CD8-positive, alpha-beta memory T cell (primary cell): ENCODE measurements at regions not wholly inside any gene's neighbourhood (a gene's known extent, or its start where the extent isn't known, plus 50 kb on each side); places are given as distances from the start of the nearest gene placed in this dataset.
"Not testable (repeated sequence)": the region's sequence is repeated elsewhere in the genome, so short reads cannot be mapped to it uniquely, and the experiment has no call there.

ENCODE experiments used
- CTCF ChIA-PET: fragments of 350-600 bp; sonication (Branson Sonifier 250); formaldehyde crosslinking; loops from one replicate; lab custom pipeline; 2021; ENCODE audit warnings: antibody characterized with exemption; lab: Charles Lee
- POLR2A ChIA-PET: fragments of 350-600 bp; sonication (Branson Sonifier 250); formaldehyde crosslinking; loops from one replicate; lab custom pipeline; 2021; ENCODE audit warnings: antibody characterized with exemption; lab: Charles Lee
- DNase-seq, 5 donors: peaks; one replicate each; pipeline versions ENCODE4 v3.0.0 to v3.0.0-alpha.2; 2020 to 2022; ENCODE audit warnings: mixed read lengths in 1 of 5
- H3K27ac ChIP-seq: one replicate; pipeline ENCODE4 v1.7.0; 2013; ENCODE audit warnings: low read depth, mild to moderate bottlenecking, low read length, moderate library complexity
- H3K27me3 ChIP-seq: 2 replicates; pipeline ENCODE4 v1.7.0; 2013; ENCODE audit warnings: low read length, mild to moderate bottlenecking; ENCODE audit not compliant: insufficient read depth, poor library complexity, severe bottlenecking
- H3K36me3 ChIP-seq: 2 replicates; pipeline ENCODE4 v1.7.0; 2013; ENCODE audit warnings: mild to moderate bottlenecking, low read length, moderate library complexity; ENCODE audit not compliant: insufficient read depth
- H3K4me1 ChIP-seq: 2 replicates; pipeline ENCODE4 v1.7.0; 2013; ENCODE audit warnings: mild to moderate bottlenecking, low read length, moderate library complexity; ENCODE audit not compliant: insufficient read depth
- H3K4me3 ChIP-seq: 2 replicates; pipeline ENCODE4 v1.7.0; 2013; ENCODE audit warnings: mild to moderate bottlenecking, low read length
- H3K9me3 ChIP-seq: 2 replicates; pipeline ENCODE4 v1.7.0; 2013; ENCODE audit warnings: mild to moderate bottlenecking, low read length
- H3K27ac Mint-ChIP-seq, 8 donors: one replicate each; pipeline ENCODE4 v1.8.0; 2020 to 2021; ENCODE audit warnings: mixed read lengths in 8 of 8, mild to moderate bottlenecking in 6 of 8, inconsistent platforms in 3 of 8, moderate library complexity in 3 of 8
- H3K27me3 Mint-ChIP-seq, 2 donors: one replicate each; pipeline ENCODE4 v1.8.0; 2020 to 2021; ENCODE audit warnings: mixed read lengths in 2 of 2, mild to moderate bottlenecking in 1 of 2, moderate library complexity in 1 of 2
- H3K36me3 Mint-ChIP-seq, 3 donors: one replicate each; pipeline ENCODE4 v1.8.0; 2020 to 2021; ENCODE audit warnings: mixed read lengths in 3 of 3, inconsistent platforms in 1 of 3, mild to moderate bottlenecking in 1 of 3
- H3K4me1 Mint-ChIP-seq, 3 donors: one replicate each; pipeline ENCODE4 v1.8.0; 2020 to 2021; ENCODE audit warnings: mixed read lengths in 3 of 3, inconsistent platforms in 1 of 3, mild to moderate bottlenecking in 1 of 3
- H3K4me3 Mint-ChIP-seq, 7 donors: one replicate each; pipeline ENCODE4 v1.8.0; 2020 to 2021; ENCODE audit warnings: mixed read lengths in 7 of 7, mild to moderate bottlenecking in 6 of 7, moderate library complexity in 4 of 7, inconsistent platforms in 2 of 7
- H3K9me3 Mint-ChIP-seq, 5 donors: one replicate each; pipeline ENCODE4 v1.8.0; 2020 to 2022; ENCODE audit warnings: mixed read lengths in 5 of 5, mild to moderate bottlenecking in 3 of 5, moderate library complexity in 2 of 5, inconsistent platforms in 1 of 5

DNA sequence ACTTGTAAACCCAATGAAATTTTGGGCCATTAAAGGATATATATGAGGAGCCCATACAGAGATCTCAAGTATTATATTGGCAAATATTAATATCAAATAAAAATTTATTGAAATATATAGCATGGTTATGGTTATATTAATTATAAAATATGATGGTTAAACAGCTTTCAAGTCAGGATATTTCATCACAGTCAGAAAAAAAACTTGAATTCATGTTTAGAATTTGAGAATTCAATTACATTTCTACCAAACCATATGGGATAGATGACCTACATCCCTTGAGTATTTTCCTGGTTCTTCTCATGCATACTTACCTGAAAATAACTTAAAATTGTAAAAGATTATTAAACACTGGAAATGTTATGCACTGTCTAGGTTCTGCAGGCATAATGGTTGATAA lies 956.1 kb upstream of the EDIL3 start:
- H3K27me3 Mint-ChIP-seq = peaks cover 0 to 1% of the 10 kb centered on the region in 2 donors

DNA sequence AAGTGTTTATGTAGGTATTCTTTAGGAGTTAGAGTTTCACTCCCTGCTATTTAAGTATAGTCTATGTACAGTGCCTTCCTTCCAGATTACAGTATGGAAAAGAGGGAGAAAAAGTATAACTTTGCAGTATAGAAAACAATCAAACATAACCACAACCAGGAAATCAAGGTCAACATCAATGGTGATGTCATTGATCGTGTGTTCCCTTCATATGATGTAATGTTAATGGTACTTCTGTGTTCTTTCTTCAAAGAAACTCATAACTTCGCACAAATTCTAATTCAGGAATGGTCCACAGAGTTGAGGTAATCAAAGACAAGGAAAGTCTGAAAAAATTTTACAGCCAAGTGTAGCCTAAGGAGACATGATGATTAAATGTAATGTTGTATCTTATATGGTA lies 961.1 kb upstream of the EDIL3 start:
- Mint-ChIP-seq H3K27ac (no peak overlapping the region), H3K4me3 (no peak overlapping the region), H3K9me3 (peaks cover 2 to 30% (median 5%) of the 10 kb centered on the region in 5 donors), H3K36me3 (no peaks in the 10 kb centered on the region), H3K4me1 (no peaks in the 10 kb centered on the region), H3K27me3 (peaks cover 0 to 1% of the 10 kb centered on the region in 2 donors)
- no peak overlapping the region for H3K4me3 ChIP-seq
- no peaks in the 10 kb centered on the region for H3K27me3 ChIP-seq
- ChIA-PET POLR2A (no interaction called here), CTCF (no interaction called here)
- no peaks in the 10 kb centered on the region for H3K36me3 ChIP-seq
- DNase-seq = no peak
- H3K27ac ChIP-seq = no peak overlapping the region
- H3K4me1 ChIP-seq = no peaks in the 10 kb centered on the region
- no peaks in the 10 kb centered on the region for H3K9me3 ChIP-seq

More for the DNA sequence above, 956.1 kb upstream of the EDIL3 start:
- Mint-ChIP-seq H3K27ac (no peak overlapping the region), H3K36me3 (no peaks in the 10 kb centered on the region), H3K9me3 (peaks cover 2 to 21% (median 5%) of the 10 kb centered on the region in 5 donors), H3K4me1 (no peaks in the 10 kb centered on the region), H3K4me3 (no peak overlapping the region)
- H3K27me3 ChIP-seq = no peaks in the 10 kb centered on the region
- H3K36me3 ChIP-seq = no peaks in the 10 kb centered on the region
- no peaks in the 10 kb centered on the region for H3K4me1 ChIP-seq
- no peak overlapping the region for H3K4me3 ChIP-seq
- DNase-seq = no peak
- no peak overlapping the region for H3K27ac ChIP-seq
- ChIA-PET POLR2A (no interaction called here), CTCF (no interaction called here)
- no peaks in the 10 kb centered on the region for H3K9me3 ChIP-seq

DNA sequence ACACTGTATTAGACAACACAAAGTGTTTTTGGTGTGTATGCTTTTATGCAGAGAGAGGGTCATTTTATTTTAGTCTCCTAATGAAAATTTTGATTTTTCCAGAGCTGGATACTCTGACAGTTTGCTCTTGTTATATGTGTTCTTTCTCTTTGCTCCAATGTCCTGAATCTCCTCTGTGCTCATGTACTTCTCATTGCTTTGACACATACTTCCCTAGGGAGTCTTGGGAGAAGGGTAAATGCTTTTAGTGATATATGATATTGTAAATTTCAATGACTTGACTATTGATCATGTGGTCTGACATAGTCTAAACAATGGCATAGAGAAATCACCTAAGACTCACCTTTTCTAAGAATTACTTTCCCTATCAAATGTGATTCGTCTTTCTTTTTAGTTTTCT lies 972.6 kb upstream of the EDIL3 start:
- Mint-ChIP-seq H3K27me3 (no peaks in the 10 kb centered on the region), H3K9me3 (peaks cover 0 to 19% (median 3%) of the 10 kb centered on the region in 5 donors), H3K36me3 (no peaks in the 10 kb centered on the region), H3K4me3 (no peak overlapping the region), H3K4me1 (no peaks in the 10 kb centered on the region), H3K27ac (peak overlapping the region in 1 of 8 donors; percentile 78)
- H3K27me3 ChIP-seq = no peaks in the 10 kb centered on the region
- H3K27ac ChIP-seq = no peak overlapping the region
- no peak overlapping the region for H3K4me3 ChIP-seq
- H3K4me1 ChIP-seq = no peaks in the 10 kb centered on the region
- H3K36me3 ChIP-seq = no peaks in the 10 kb centered on the region
- H3K9me3 ChIP-seq = no peaks in the 10 kb centered on the region
- ChIA-PET CTCF (no interaction called here), POLR2A (no interaction called here)
- DNase-seq = no peak

DNA sequence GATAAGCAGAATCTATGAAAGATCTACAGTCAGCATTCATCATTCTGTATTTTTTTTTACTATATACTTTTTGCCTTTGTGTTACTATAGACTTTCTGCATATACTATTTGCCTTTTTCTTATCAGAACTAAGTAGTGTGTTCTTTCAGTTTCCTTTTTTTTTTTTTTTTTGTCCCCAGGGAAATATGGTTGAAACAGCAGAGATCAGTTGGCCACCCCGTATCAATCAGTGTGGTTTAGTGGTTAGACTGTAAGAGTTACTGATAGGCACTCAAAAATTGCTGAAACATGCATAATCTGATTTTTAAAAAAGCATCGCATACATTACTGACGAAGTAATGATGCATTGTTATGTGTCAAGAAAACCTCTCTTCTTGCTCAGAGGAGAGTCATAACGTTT lies 990.8 kb upstream of the EDIL3 start:
- no peaks in the 10 kb centered on the region for H3K27me3 ChIP-seq
- Mint-ChIP-seq H3K4me3 (no peak overlapping the region), H3K36me3 (no peaks in the 10 kb centered on the region), H3K27ac (no peak overlapping the region), H3K9me3 (peaks cover 0 to 6% (median 5%) of the 10 kb centered on the region in 5 donors), H3K4me1 (no peaks in the 10 kb centered on the region), H3K27me3 (no peaks in the 10 kb centered on the region)
- H3K36me3 ChIP-seq = no peaks in the 10 kb centered on the region
- no peak overlapping the region for H3K27ac ChIP-seq
- H3K4me1 ChIP-seq = no peaks in the 10 kb centered on the region
- ChIA-PET POLR2A (no interaction called here), CTCF (no interaction called here)
- H3K4me3 ChIP-seq = no peak overlapping the region
- H3K9me3 ChIP-seq = no peaks in the 10 kb centered on the region
- DNase-seq = no peak

DNA sequence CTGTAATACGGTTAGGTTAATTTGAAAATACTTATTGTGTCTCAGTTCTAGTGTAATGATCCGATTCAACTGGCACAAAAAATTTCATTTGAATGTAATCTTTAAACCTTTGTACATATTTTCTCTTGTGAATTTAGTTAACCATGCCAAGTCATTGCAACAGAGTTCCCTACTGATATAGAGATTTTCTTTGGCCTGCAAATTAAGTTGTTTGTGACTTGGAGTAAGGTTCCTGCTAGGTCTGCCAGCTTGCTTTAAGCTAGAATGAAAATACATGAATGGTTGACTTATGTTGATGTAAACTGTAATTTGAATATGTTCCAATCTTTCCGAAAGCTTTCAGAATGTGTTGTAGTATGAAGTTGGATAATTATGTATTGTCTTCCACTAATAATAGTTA lies 1004.1 kb upstream of the EDIL3 start:
- Mint-ChIP-seq H3K27me3 (no peaks in the 10 kb centered on the region), H3K36me3 (no peaks in the 10 kb centered on the region), H3K27ac (no peak overlapping the region), H3K4me1 (no peaks in the 10 kb centered on the region), H3K9me3 (peaks cover 0 to 25% (median 0%) of the 10 kb centered on the region in 5 donors), H3K4me3 (no peak overlapping the region)
- no peaks in the 10 kb centered on the region for H3K27me3 ChIP-seq
- CTCF ChIA-PET = no interaction called here
- H3K27ac ChIP-seq = no peak overlapping the region
- no peak for DNase-seq
- no peaks in the 10 kb centered on the region for H3K36me3 ChIP-seq
- no peak overlapping the region for H3K4me3 ChIP-seq
- POLR2A ChIA-PET = no interaction called here
- no peaks in the 10 kb centered on the region for H3K4me1 ChIP-seq
- no peaks in the 10 kb centered on the region for H3K9me3 ChIP-seq

DNA sequence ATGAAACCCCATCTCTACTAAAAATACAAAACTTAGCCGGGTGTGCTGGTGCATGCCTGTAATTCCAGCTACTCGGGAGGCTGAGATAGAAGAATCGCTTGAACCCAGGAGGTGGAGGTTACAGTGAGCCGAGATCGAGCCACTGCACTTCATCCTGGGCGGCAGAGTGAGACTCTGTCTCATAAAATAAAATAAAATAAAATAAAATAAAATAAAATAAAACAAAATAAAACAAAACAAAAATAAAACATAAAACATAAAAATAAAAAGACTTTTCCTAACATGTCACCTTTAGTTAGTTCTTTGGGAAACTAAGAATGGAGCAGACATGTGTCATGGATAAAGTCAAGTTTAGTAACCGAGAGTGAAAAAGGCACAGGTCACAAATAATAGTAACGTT lies 1007.6 kb upstream of the EDIL3 start:
- H3K4me3 ChIP-seq, POLR2A ChIA-PET, H3K4me3 Mint-ChIP-seq, H3K27ac Mint-ChIP-seq, H3K27me3 ChIP-seq, H3K27me3 Mint-ChIP-seq, H3K4me1 Mint-ChIP-seq, H3K36me3 Mint-ChIP-seq, H3K27ac ChIP-seq, DNase-seq, H3K4me1 ChIP-seq, H3K9me3 ChIP-seq, H3K9me3 Mint-ChIP-seq, H3K36me3 ChIP-seq: not testable (repeated sequence)
- CTCF ChIA-PET = interaction anchor here (0.6 kb wide), 1 partner anchor 596 kb away, joined by 3 read pairs; no protein-coding TSS in a partner anchor

DNA sequence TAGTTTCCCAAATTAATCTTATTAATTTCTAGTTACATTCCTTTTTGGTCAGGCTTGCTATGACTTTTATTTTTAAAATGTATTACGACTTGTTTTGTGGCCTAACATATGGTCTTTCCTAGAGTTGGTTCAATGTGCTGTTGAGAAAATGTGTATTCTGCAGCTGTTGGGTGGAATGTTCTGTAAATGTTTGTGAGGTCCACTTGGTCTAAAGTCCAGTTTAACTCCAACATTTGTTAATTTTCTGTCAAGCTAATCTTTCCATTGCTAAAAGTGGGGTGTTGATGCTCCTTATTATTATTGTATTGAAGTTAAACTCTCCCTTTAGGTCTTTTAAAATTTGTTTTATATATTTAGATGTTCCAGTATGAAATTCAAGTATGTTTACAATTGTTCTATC lies 1010.8 kb upstream of the EDIL3 start:
- POLR2A ChIA-PET = no interaction called here
- Mint-ChIP-seq H3K27ac (no peak overlapping the region), H3K36me3 (no peaks in the 10 kb centered on the region), H3K4me1 (no peaks in the 10 kb centered on the region), H3K4me3 (no peak overlapping the region), H3K9me3 (peaks cover 0 to 9% (median 4%) of the 10 kb centered on the region in 5 donors), H3K27me3 (no peaks in the 10 kb centered on the region)
- H3K4me3 ChIP-seq = no peak overlapping the region
- H3K27ac ChIP-seq = no peak overlapping the region
- CTCF ChIA-PET = no interaction called here
- no peaks in the 10 kb centered on the region for H3K4me1 ChIP-seq
- H3K27me3 ChIP-seq = no peaks in the 10 kb centered on the region
- H3K9me3 ChIP-seq = no peaks in the 10 kb centered on the region
- DNase-seq = no peak
- no peaks in the 10 kb centered on the region for H3K36me3 ChIP-seq

DNA sequence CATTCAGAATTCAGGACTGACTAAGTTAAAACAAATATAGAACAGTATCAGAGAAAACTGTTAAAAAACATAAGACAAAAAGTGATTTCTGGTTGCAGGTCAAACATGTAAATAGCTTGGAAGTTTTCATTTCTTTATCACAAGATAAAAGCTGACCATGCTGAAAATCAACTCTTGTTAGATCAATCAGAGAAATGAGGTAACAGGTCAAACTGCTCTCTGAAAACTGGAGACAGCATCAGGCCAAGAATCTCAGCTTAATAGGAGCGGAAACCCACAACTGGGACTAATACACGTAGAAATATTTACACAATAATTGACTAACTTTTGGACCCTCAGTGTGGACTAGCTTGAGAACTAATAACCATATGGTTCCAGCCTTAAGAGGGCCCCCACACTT lies 1012.8 kb upstream of the EDIL3 start:
- CTCF ChIA-PET = no interaction called here
- no peak overlapping the region for H3K27ac Mint-ChIP-seq

DNA sequence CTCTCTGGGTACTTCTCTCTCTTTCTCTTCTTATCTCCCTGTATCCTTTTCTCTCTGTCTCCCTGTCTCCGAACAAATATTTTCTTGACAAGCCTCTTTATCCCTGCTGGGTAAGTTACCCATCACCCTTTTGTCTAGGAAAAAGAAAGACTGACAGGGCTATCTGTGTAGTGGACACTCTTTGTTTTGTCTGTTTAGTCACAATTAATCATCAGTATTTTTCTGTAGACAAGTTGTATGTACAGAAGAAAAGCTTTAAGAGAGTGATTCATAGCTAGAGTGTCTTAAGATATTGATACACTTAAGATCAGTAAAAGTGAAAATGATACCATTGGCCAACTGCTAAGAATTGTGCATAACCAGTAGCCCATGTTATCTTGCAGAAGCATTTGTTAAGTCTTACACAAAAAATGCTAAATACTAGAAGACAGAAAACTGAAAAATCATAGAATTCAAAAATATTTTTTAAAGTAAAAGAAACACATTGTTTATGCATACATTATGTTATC lies 1043.8 kb upstream of the EDIL3 start:
- Histone ChIP-seq H3K4me3 (no peak overlapping the region), H3K27me3 (no peaks in the 10 kb centered on the region), H3K27ac (no peak overlapping the region), H3K36me3 (no peaks in the 10 kb centered on the region), H3K9me3 (no peaks in the 10 kb centered on the region), H3K4me1 (no peaks in the 10 kb centered on the region)
- CTCF ChIA-PET = no interaction called here
- H3K27ac Mint-ChIP-seq = no peak overlapping the region
- no peak for DNase-seq
- peaks cover 0 to 12% (median 4%) of the 10 kb centered on the region in 5 donors for H3K9me3 Mint-ChIP-seq
- no peaks in the 10 kb centered on the region for H3K4me1 Mint-ChIP-seq
- no peaks in the 10 kb centered on the region for H3K27me3 Mint-ChIP-seq
- POLR2A ChIA-PET = no interaction called here
- H3K4me3 Mint-ChIP-seq = no peak overlapping the region
- H3K36me3 Mint-ChIP-seq = no peaks in the 10 kb centered on the region

More for the DNA sequence above, 1012.8 kb upstream of the EDIL3 start:
- H3K9me3 Mint-ChIP-seq = peaks cover 0 to 15% (median 4%) of the 10 kb centered on the region in 5 donors
- H3K27me3 Mint-ChIP-seq = no peaks in the 10 kb centered on the region
- H3K4me3 Mint-ChIP-seq = no peak overlapping the region
- H3K27me3 ChIP-seq = no peaks in the 10 kb centered on the region
- H3K9me3 ChIP-seq = no peaks in the 10 kb centered on the region
- no peaks in the 10 kb centered on the region for H3K4me1 ChIP-seq
- H3K27ac ChIP-seq = no peak overlapping the region
- POLR2A ChIA-PET = no interaction called here
- DNase-seq = no peak
- no peaks in the 10 kb centered on the region for H3K4me1 Mint-ChIP-seq
- H3K4me3 ChIP-seq = no peak overlapping the region
- H3K36me3 Mint-ChIP-seq = no peaks in the 10 kb centered on the region
- H3K36me3 ChIP-seq = no peaks in the 10 kb centered on the region
